GM18519 (cell line): ENCODE measurements at regions not wholly inside any gene's neighbourhood (a gene's known extent, or its start where the extent isn't known, plus 50 kb on each side); places are given as distances from the start of the nearest gene placed in this dataset.

Experiments used
- ATAC-seq: cut with Tn5 transposase; IDR thresholded peaks from one replicate; pipeline ENCODE4 v1.9.1; 2021; ENCODE audit warnings: mild to moderate bottlenecking, moderate library complexity; ENCODE audit not compliant: unreplicated experiment, low FRiP score

DNA sequence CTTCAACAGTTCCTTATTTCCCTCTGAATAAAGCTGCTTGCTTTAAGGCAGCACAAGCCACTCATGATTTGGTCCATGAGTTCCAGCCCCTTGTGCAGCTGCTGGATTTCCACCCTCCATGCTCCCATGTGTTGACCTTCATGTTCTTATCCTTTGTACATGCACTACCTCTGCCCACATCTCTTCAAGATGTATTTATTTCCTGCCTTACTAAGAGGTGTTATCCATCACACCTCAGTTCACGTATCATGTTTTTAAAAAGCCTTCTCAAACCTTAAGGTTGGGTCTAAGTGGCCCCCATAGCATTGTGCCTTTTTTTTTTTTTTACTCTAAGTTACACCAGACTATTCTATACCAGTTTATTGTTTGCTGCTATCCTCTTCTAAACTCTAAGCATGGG is 107.7 kb downstream of the SIPA1L2 start:
- ATAC-seq: no peak

DNA sequence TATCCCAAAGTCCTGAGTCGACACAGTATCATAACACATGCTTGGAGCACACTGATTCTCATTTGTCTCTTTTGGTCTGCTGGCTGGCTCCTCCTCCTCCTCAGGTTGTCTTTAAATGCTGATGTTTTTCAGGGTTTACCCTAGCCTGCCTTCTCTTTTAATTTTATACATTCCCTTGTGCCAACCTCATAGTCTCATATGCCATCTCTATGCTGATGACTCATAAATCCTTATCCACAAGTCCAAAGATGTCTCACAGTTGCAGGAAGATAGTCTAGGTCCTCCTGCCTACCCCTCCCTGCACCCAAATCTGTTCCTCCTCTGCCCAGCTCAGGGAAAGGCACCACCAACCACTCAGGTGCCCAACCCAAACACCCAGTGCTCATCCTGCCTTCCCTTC is 108.3 kb downstream of the SIPA1L2 start:
- no peak for ATAC-seq

DNA sequence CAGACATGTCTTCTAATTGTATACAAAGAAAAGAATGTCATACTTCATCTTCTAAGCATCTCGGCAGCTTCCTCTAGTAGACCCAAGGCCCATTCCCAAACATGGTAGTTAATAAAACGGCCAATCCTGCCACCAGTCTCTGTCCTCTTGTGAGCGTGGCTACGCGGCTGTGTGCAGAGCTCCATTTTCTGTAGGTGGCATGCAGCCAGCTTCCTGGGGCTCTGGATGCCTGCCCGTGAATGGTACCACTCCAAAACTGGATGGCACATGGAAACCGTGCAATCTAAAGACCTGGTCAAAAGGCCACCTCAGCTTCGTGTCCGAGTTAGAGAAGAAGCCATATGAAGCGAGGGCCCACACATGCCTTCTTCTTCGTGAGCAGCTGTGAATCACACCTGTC is 110.7 kb downstream of the SIPA1L2 start:
- ATAC-seq: no peak

DNA sequence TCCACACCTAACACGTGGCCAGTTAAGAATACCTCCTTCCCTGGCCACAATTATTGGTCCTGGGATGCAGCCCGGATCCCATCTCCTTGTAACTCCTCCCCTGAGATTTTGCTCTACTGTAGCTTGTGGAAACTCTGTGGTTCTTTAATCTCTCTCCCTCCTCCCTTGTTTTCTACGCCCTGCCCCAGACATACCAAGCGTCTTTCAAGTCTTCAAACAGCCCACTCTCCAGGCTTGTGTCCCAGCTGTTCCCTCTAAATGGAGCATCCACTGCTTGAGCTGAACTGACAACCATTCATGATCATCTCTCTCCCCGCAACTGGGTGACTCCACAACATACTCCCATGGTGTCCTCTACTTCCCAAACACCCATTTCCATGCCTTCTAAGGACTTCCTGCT is 111.6 kb downstream of the SIPA1L2 start:
- no peak for ATAC-seq

DNA sequence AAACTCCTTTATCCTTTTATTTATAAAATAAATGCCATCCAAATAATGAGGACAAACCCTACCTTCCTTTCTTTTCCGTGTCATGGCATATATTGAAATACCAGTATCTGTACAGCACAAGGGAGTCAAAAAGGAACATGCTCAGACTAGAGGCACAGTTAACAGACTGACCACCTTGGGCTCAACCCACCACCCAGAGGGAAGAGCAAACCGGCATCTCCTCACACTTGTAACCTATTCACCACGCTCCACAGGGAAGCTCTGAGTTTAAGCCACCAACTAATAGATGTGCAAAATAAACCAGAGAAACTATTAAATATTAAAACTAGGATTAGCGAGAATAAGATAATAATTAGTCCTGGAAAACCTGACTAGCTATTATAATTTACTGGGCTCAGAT is 112.7 kb downstream of the SIPA1L2 start:
- ATAC-seq: no peak

DNA sequence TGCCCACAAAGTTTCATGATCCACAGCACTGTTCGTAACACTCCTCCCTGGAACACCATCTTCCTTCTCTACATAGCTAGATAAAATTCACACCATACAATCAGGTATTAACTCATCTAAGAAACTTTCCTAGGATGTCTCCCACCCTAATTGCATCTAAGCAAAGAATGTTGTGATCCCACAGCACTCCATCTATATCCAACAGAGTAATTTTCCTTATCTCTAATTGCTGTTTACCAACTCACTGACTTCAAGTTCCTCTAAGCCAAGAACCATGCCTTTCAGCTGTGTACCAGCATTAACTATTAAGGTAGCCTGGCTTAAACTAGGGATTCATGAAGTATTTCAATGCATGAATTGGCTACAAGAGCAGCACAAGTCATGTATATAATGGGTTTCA is 114.2 kb downstream of the SIPA1L2 start:
- no peak for ATAC-seq

DNA sequence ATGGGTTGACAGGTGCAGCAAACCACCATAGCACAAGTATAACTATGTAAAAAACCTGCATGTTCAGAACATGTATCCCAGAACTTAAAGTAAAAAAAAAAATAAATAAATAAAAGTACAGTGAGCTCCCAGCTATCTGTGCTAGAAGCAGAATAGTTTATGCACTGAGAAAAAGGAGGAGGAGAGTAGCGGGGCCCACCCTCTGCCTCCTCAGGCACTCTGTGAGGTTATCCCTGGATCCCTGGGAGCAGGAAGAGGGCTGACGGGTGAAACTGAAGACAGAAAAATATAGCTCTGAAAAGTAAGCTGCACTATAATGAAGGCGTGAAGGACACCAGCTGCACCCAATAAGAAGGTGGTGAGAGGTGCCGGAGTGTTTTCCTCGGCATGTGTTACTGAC is 117.2 kb downstream of the SIPA1L2 start:
- no peak for ATAC-seq

DNA sequence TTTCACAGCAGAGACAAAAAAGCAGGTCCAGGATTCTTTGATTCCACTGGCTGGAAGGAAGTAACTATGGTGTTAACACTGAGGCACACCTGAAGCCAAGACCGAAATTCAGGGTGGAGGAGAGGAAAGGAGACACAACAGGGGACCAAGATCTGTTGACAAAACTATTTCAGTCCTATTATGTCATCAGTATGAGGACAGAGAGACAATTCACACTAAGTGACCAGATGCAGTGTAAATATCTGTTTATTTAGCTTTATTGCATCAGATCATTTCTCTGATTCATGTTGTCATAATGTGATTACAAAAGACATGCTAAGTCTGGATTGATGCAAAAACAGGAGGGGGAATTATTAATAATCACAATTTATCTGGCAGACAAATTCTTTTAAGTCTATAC is 118.8 kb downstream of the SIPA1L2 start:
- no peak for ATAC-seq

DNA sequence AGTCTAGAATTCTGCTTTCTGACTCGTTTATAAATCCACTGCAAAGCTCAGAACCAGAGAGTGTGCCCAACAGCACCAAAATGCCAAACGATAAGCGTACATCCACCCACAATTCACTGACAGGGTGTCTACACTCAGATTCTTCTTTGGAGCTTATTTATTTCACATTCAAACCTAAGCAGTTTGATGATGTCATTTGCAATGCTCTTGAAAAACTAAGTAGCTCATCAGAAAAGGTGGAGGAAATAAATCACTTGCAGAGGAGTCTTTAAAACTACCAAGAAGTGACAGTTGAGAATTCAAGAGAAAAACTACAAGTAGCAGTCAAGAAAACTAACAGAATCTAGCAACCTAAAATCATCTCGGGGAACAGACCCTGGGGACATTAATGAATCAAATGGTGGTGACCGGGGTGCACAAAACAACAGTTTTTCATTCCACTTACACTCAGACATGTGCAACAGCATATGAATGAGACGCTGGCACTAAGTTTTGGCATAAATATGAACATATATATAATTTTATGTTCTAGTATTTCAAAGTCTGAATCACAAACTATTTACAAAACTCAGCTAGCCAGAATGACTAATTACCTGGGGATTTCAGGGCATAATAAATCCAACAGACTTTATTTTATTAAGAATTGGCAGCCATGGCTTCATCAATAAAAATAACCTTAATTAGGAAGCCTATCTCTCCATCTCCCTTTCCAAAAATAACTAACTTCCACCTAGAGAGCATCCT is 119.4 kb downstream of the SIPA1L2 start:
- no peak for ATAC-seq

DNA sequence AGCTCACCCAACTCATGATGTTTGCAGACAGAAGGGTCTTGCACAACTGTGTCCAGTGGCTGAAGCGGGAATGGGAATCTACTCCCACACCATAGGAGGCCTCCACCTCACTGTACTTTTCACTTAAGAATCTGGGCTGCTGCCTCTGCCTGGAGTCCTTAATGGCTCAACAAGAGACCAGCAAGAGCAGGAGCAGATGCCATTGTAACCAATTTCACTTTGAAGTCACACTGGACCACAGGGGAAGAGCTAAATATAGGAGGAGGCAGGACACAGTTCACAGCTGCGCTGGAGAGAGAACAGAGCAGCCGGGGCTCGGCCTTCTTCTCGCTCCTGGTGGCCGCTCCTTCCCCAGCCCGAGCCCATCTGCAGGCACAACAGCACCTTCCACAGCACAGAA is 120.4 kb downstream of the SIPA1L2 start:
- ATAC-seq: no peak

DNA sequence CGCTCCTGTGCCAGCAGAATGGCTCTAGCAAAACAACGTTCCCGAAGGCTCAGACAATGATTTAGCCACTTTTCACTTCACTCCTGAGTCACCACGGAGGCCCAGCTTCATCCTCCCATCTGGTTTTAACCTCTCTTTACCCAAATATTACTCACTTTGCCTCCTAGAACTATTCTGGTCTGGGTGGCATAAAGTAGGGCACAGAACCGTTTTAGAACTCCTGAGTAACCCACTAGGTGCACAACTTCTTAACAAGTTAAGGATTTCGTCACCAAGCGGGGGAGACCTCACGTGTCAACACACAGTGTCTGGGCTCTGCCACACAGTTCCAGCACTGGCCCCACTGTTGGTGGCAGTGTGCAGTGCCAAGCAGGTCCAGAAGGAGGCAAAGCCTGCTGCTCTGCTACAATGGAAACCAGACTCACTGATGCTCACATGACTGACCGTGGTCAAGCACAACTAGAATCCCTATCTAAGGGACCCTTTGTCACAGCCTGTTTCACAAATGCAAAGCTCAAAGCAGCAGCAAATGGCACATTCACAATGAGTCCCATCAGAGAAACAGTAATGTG is 121.7 kb downstream of the SIPA1L2 start:
- ATAC-seq: no peak

DNA sequence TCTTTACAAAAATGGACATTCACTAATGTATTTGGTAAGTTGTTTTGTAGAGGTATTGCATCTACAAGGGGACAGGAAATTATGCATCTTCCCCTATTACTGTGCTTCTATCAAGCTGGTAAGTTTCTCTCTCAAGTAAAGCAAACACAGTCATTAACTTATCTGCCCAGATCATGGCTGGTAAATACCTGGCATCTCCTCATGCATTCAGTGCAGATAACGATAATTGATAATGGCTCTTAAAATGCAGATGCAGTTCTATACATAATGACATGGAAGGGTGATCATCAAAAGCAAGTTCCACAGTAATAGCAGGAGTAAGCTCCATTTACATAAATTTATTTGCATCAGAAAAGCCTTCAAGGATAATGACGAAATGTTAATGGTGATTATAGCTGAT is 122.4 kb downstream of the SIPA1L2 start:
- ATAC-seq: no peak

DNA sequence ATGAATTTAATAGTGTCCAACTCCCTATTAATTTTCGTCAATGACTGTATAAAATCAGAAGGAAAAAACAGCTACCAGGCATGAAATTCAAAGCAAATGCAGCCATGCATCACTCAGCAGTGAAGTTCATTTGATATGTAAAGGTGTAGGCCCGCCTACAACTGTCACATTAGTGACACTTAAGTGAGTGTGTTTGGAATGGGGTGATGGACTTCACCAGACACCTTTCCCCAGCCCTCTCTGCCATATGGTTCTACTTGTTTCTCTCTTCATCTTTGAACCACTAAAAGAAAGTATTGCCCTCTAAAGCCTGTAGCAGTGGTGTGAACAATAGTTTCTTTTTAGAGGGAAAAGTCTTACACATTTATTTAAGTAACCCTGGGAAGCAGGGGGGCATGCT is 124.0 kb downstream of the SIPA1L2 start:
- ATAC-seq: no peak

DNA sequence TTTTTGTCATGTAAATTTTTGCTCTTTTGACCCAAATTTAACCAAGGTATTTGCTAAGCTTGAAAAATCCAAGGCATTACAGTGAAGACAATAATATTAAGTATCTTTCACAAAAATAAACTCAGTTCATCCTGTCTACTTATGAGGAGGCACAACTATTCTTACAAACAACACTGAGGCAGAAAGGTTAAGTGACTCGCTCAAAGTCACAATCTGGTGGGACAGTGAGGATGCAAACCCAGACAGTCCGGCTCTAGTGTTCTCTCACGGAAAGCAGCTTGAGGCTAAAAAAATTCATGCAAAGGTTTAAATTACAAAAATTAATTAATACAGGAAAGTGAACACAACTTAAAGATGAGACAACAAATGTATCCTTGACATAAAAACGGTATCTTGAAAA is 125.3 kb downstream of the SIPA1L2 start:
- no peak for ATAC-seq

DNA sequence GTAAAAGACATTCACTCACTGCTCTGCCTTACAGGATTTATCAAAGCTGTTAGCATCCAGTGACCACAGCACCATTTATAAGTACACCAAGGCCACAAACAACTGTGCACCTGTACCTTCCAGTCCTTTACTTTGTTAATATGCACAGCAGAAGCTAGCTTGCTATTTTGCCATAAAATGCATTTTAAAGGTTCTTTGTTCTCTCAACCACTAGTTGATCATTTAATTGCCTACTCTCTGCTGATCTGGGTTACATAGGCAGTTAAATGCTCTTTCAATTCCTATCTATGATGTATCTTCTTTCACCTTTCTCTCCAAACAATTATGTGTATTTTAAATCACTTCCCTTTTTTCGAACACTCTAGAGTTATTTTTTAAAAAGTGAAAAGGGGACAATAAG is 126.4 kb downstream of the SIPA1L2 start:
- ATAC-seq: no peak

DNA sequence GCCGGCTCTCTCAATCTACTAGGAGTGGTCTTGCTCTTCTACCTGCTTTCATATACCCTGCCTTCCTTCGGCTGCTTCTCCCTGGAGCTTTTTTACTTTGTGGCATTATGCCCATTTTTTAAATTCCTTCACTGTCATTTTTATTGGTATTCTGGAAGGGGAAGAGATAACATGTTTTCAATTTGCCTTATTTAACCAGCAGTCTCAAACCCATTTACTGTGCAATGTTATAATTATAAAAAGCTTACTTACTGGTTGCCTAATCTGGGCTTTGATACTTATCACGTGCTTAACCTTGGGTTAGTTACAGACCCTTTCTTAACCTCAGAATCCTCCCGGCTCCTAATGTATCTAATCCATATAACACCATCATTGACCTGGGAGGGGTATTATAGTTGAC is 128.1 kb downstream of the SIPA1L2 start:
- ATAC-seq: no peak

DNA sequence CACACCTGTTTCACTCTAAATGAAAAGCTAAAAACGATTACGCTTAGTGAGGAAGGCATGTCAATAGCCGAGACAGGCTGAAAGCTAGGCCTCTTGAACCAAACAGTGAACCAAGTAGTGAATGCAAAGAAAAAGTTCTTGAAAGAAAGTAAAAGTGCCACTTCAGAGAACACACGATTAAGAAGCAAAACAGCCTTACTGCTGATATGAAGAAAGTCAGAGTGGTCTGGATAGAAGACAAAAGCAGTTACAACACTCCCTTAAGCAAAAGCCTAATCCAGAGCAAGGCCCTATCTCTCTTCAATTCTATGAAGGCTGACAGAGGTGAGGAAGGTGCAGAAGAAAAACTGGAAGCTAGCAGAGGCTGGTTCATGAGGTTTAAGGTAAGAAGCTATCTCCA is 130.7 kb downstream of the SIPA1L2 start:
- ATAC-seq: no peak

DNA sequence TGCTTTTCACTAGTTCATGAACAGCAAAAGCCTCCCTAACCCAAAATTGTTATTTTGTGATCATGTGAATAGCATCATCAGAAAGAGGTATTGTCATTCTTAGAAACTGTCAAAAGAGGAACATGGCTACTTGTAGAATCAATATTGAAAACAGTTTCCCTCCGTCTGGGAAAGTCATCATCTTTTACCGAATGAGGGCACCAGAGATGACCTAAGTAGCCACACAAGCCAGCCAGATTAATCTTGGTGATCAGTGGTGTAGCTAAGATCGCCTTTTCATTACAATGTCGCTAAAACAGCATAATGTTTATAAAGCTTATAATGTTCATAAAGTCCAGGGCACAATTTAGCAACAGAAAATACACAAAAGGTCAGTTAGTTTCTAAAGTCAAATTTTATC is 136.1 kb downstream of the SIPA1L2 start:
- no peak for ATAC-seq

DNA sequence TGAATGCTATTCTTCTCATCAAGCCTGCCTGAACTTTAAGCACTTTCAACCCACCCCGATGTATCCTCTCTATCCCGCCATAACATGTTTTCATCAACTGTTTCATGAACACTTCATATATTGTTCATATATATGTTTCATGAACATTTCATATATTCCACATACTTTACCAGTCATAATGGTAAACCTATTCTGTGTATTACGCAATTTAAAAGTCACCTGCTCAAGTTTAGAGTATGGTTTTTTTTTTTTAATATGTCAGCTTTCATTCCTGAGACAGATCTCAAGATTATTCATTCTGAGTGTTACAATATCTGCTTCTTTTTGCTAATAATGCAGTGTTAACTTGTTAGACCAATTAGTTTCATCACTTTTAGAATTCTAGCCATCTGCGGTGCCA is 140.7 kb downstream of the SIPA1L2 start:
- no peak for ATAC-seq

DNA sequence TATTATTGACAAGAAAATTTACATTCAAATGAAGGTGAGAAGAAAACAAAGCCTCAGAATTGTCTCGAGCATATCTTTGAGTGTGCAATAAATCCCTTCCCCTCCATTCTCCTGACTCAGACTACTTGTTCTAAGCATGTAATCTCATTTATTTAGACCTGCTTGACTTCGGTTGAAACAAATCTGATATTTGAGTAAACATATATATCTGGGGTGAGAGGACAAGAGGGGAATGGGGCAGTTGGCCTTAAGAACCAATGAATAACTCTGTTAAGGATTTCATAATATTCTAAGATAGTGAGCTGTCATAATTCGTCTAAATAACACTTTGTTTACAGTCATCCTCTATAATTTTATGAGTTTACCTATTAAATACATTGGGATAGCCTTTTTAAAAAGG is 142.7 kb downstream of the SIPA1L2 start:
- ATAC-seq: no peak

DNA sequence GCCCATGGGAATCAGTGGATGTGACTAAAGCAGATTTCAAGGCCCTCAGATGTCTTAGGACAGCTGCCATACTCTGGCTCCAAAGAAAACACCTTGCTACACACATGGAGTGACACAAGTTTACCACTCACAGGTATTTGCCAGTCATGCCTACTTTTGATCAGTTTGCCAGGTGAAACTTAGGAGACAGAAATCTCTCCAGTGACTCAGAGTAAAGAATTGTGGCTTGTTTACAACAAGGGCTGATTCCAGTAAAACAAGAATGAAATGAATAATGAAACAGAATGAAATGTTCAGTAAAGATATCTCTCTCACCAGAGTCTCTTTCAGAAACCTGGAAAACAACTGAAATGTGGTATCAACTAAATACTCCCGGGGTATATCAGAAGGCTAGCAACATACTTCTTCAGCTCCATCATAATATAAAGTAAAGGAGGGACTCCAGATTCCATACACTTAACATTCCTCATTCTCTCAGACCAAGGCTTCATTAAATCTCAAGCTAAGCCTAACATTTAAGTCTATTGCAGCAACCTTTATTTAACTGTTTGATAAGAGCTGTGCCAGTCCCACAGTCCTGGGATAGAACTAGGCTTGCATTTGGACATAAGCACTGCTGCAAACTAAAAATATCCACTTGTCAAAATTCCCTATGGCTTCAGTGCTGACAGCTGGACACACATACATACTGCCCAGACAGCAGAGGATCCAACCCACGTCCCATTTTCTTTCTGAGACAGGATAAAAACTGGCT is 143.3 kb downstream of the SIPA1L2 start:
- ATAC-seq: no peak

DNA sequence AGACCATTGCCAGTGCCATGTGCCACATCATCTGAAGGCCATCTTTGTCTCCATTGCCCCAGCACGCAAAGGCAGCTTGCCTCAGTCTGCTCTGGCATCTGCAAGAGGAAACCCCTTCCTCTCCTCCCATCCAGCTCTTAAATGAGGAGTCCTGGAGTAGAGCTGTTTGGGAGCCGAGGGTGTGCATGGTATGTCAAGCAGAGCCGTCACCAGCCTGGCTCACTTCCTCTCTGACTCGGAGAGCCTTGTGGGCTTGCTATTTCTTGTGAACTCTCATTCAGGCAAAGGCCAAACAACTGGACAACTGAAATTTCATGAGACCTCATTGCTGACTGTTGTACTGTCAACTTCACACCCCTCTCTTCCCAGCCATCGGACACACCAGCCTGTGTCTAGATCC is 143.9 kb downstream of the SIPA1L2 start:
- ATAC-seq: no peak
